Activated naive CD8-positive, alpha-beta T cell treated with anti-CD3 and anti-CD28 coated beads, Interleukin-2, amount 10 ng/mL, durations not matched to agents 7 days and 5 days (primary cell): ENCODE measurements at regions not wholly inside any gene's neighbourhood (a gene's known extent, or its start where the extent isn't known, plus 50 kb on each side); places are given as distances from the start of the nearest gene placed in this dataset.

ENCODE experiments used
- ATAC-seq: fragments of 150-1000 bp; cut with Tn5 transposase; one replicate; pipeline ENCODE4 v1.10.0; 2021; ENCODE audit warnings: low read depth, moderate library complexity
- POLR2A ChIA-PET: fragments of 350-600 bp; sonication (Branson Sonifier 250); formaldehyde crosslinking; loops from one replicate; lab custom pipeline; 2021; ENCODE audit warnings: antibody characterized with exemption; lab: Charles Lee
- DNase-seq: peaks from one replicate; pipeline ENCODE4 v3.0.0; 2021
- H3K27ac Mint-ChIP-seq: one replicate; pipeline ENCODE4 v1.8.0; 2022; ENCODE audit warnings: mild to moderate bottlenecking, mixed read lengths
- H3K27me3 Mint-ChIP-seq: one replicate; pipeline ENCODE4 v1.8.0; 2022; ENCODE audit warnings: mild to moderate bottlenecking, moderate library complexity, mixed read lengths
- H3K36me3 Mint-ChIP-seq: one replicate; pipeline ENCODE4 v1.8.0; 2021; ENCODE audit warnings: mild to moderate bottlenecking, mixed read lengths
- H3K4me1 Mint-ChIP-seq: one replicate; pipeline ENCODE4 v1.8.0; 2021; ENCODE audit warnings: mixed read lengths
- H3K4me3 Mint-ChIP-seq: one replicate; pipeline ENCODE4 v1.8.0; 2022; ENCODE audit warnings: mild to moderate bottlenecking, moderate library complexity, mixed read lengths
- H3K9me3 Mint-ChIP-seq: one replicate; pipeline ENCODE4 v1.8.0; 2021; ENCODE audit warnings: mixed read lengths

DNA sequence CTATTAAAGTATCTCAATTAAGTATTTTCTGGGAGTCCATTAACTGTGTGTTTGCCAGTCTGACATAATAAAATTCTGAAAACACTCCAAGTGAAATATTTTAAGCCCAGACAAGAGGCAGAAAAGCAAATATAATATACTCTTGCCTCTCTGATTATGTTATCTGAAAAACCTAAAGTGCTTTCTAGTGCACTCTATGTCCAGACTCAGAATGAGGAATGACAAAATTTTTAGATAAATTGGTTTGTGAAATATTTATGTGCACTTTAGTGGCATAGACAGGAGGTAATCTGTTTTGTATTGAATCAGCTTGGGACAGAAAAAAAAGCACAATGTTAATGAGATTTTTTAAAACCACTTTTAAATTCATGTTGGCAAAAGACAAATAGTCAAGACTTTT is 508.2 kb upstream of the SUCLG2 start:
- POLR2A ChIA-PET = no interaction called here
- Mint-ChIP-seq H3K27me3 (no peaks in the 10 kb centered on the region), H3K36me3 (no peaks in the 10 kb centered on the region), H3K27ac (no peak overlapping the region), H3K4me1 (no peaks in the 10 kb centered on the region), H3K9me3 (peaks cover 2% of the 10 kb centered on the region), H3K4me3 (no peak overlapping the region)
- no peak for ATAC-seq
- no peak for DNase-seq

DNA sequence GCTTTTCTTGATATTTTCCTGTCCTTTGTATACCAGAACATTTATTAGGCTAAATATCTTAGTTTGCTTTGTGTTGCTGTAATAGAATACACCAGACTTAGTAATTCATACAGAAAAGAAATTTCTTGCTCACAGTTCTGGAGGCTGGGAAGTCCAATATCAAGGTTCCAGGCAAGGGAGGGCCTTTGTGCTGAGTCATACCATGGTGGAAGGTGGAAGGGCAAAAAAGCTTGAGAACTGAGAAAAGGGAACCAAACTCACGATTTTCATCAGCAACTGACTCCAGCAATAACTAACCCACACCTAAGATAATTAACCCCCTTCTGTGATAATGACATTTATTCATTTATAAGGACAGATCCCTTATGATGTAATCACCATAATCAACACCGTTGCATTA is 496.9 kb upstream of the SUCLG2 start:
- Mint-ChIP-seq H3K36me3 (no peaks in the 10 kb centered on the region), H3K4me1 (no peaks in the 10 kb centered on the region), H3K27ac (no peak overlapping the region), H3K27me3 (no peaks in the 10 kb centered on the region), H3K4me3 (no peak overlapping the region), H3K9me3 (peaks cover 2% of the 10 kb centered on the region)
- POLR2A ChIA-PET = no interaction called here
- ATAC-seq = no peak
- no peak for DNase-seq

DNA sequence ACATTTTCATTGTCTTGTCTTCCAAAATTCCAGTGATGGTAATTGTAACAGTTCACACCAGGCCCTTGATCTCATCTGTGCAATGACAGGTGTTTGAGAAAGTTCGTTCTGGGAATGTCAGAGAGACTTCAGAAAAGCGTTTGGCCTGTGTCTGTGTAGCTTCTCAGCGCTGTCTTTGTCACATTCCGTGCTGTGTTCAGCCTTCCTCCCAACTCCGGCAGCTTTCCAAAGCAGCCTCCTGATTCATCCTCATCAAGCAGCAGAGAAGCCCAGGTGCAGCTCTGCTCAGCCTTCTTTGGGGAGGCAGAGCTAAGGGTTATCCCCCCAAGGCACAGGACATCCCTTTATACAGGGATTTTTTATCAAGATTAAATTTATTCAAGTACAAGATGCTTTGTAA is 494.0 kb upstream of the SUCLG2 start:
- H3K36me3 Mint-ChIP-seq = no peaks in the 10 kb centered on the region
- DNase-seq (no peak), ATAC-seq (no peak)
- no peaks in the 10 kb centered on the region for H3K27me3 Mint-ChIP-seq
- H3K4me1 Mint-ChIP-seq = no peaks in the 10 kb centered on the region
- POLR2A ChIA-PET = no interaction called here
- no peak overlapping the region for H3K4me3 Mint-ChIP-seq
- no peak overlapping the region for H3K27ac Mint-ChIP-seq
- H3K9me3 Mint-ChIP-seq = no peaks in the 10 kb centered on the region

DNA sequence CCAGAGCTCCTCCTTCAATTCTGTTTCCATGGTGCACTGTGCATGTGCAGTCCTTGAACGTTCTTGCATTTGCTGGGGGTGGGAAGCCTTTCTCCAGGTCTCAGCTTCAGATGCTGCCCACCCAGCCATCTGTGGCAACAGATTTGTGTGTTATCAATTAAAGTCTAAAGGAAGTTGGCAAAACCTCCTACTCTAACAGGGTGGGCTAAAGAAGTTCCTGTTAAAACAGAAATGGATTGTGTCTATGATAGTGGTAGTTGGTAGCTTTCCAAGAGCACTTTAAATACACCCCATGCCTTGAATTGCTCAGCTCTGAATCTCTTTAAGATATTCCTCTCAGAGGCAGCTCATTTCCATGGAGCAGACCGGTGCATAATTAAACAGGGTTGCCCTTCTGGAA is 488.0 kb upstream of the SUCLG2 start:
- no peak for ATAC-seq
- H3K27ac Mint-ChIP-seq = no peak overlapping the region
- H3K36me3 Mint-ChIP-seq = peaks cover 1% of the 10 kb centered on the region
- DNase-seq = no peak
- POLR2A ChIA-PET = no interaction called here
- no peaks in the 10 kb centered on the region for H3K27me3 Mint-ChIP-seq
- H3K4me3 Mint-ChIP-seq = no peak overlapping the region
- H3K9me3 Mint-ChIP-seq = no peaks in the 10 kb centered on the region
- no peaks in the 10 kb centered on the region for H3K4me1 Mint-ChIP-seq

DNA sequence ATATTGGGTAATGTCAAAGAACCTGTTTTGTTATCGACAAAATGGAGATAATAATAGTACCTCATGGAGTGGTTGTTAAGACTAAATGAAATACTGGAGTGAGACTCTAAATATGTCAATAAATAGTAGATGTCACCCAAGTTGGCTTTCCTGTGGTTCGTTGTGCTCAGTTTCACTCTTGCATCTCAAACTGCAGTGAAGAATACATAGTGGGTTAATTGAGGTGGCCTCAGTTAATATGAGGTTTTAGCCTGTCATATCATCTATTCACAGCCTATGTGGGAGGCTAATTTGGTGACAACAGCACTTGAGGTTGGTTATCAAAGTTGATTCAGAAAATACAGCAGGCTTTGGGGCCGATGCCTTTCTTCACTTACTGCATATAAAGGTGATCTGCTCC is 485.5 kb upstream of the SUCLG2 start:
- Mint-ChIP-seq H3K4me1 (no peaks in the 10 kb centered on the region), H3K4me3 (no peak overlapping the region), H3K27ac (no peak overlapping the region), H3K9me3 (no peaks in the 10 kb centered on the region), H3K27me3 (no peaks in the 10 kb centered on the region), H3K36me3 (peaks cover 1% of the 10 kb centered on the region)
- ATAC-seq (no peak), DNase-seq (no peak)
- POLR2A ChIA-PET = no interaction called here

DNA sequence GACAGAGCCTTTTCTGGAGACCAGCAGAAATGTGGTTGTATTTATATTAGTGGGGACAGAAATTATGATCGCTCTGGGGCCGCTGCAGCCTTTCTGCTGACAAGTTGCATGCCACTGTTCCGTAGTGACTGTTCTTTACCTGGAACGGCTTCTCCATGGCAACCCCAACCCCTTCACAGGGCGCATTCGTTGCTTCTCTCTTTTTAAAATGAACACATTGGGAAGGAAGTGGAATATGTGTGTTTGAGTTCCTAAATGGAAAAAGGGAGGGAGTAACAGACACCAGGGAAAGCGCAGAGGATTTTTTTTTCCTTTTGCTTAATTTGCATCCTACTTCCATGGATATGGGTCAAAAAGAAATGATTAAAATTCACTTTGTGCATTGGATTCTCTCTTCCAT is 482.0 kb upstream of the SUCLG2 start:
- DNase-seq (no peak), ATAC-seq (no peak)
- Mint-ChIP-seq H3K27ac (no peak overlapping the region), H3K36me3 (peaks cover 9% of the 10 kb centered on the region), H3K4me3 (no peak overlapping the region), H3K4me1 (no peaks in the 10 kb centered on the region), H3K27me3 (no peaks in the 10 kb centered on the region), H3K9me3 (peaks cover 4% of the 10 kb centered on the region)
- POLR2A ChIA-PET = no interaction called here

DNA sequence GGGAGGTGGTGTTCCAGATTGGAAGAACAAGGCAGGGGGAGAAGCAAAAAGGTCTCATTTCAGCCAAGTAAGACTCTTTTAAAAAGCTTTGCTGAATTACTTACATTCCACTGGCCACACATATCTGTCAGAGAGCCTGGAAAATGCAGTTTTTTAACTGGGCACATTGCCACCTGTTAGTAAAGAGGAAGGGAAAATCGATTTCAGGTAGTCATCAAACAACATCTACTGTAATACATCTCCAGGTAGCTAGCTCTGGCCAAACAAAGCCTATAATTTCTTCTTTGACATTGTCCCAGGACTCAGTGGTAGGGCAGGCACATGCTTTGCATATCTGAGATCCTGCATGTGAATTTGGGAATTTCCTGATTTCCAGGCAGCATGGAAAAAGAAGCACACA is 480.7 kb upstream of the SUCLG2 start:
- DNase-seq (no peak), ATAC-seq (no peak)
- Mint-ChIP-seq H3K4me3 (no peak overlapping the region), H3K36me3 (peaks cover 9% of the 10 kb centered on the region), H3K27ac (no peak overlapping the region), H3K4me1 (no peaks in the 10 kb centered on the region), H3K27me3 (no peaks in the 10 kb centered on the region), H3K9me3 (peaks cover 4% of the 10 kb centered on the region)
- POLR2A ChIA-PET = no interaction called here

DNA sequence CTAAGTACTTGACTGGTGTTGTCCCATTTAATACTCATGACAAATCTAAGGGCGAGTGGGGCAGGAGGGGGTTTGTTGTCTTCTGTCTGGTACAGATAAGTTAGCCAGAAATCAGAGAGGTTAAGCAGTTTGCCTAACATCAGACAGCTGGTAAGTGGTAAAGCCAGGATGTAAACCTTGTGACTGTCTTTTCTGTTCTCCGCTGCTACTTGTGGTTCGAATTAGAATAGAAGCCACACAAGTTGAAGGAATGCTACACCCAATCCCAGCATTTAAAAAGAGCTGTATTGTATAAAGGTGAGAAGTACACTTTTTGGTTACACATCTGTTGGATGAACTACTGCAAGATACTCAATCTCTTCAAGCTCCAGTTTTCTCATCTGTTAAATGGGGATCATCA is 474.7 kb upstream of the SUCLG2 start:
- no peak for ATAC-seq
- Mint-ChIP-seq H3K27ac (no peak overlapping the region), H3K9me3 (peaks cover 12% of the 10 kb centered on the region), H3K27me3 (no peaks in the 10 kb centered on the region), H3K4me1 (peaks cover 13% of the 10 kb centered on the region), H3K36me3 (peaks cover 18% of the 10 kb centered on the region), H3K4me3 (no peak overlapping the region)
- no peak for DNase-seq
- POLR2A ChIA-PET = no interaction called here

DNA sequence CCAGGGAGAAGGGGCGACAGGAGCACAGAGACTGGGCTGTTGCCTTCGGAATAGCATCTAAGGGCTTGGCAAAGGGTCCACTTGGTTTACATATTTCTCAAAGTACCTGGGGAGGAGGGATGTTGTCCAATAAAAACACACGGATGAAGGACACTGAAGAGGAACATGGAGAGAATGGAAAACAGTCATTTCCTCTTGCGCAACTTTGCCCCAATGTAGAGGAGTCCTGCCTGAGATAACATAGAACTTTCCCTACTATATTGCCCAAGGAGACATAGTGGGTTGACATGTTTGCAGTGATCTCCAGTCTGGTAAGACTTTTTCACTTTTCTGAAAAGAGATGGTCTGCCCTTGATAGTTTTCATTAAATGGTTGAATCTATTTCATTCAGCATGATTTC is 468.8 kb upstream of the SUCLG2 start:
- Mint-ChIP-seq H3K4me3 (no peak overlapping the region), H3K36me3 (peaks cover 11% of the 10 kb centered on the region), H3K9me3 (peaks cover 11% of the 10 kb centered on the region), H3K27me3 (no peaks in the 10 kb centered on the region), H3K4me1 (peaks cover 13% of the 10 kb centered on the region), H3K27ac (no peak overlapping the region)
- ATAC-seq = no peak
- POLR2A ChIA-PET = no interaction called here
- no peak for DNase-seq

DNA sequence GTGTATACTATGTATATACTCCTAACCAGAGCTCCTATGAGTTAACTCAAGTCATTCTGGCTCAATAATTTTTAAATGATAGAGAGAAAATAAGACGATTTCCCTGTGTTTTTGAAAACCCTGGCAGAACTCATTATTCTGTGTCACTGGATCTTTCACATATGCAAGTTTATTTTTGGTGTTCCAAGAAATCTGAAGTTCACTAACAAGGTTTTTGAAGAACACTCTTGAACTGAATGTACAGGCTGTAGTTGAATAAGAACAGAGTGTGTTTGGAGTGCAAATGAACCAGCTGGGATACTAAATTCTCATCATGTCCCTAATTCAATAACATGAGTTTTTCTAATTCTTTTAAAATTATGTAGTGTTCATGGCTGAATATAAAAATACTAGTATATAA is 466.9 kb upstream of the SUCLG2 start:
- POLR2A ChIA-PET = no interaction called here
- Mint-ChIP-seq H3K4me3 (no peak overlapping the region), H3K4me1 (peaks cover 13% of the 10 kb centered on the region), H3K27ac (no peak overlapping the region), H3K36me3 (peaks cover 4% of the 10 kb centered on the region), H3K27me3 (no peaks in the 10 kb centered on the region), H3K9me3 (peaks cover 5% of the 10 kb centered on the region)
- no peak for ATAC-seq
- DNase-seq = no peak

DNA sequence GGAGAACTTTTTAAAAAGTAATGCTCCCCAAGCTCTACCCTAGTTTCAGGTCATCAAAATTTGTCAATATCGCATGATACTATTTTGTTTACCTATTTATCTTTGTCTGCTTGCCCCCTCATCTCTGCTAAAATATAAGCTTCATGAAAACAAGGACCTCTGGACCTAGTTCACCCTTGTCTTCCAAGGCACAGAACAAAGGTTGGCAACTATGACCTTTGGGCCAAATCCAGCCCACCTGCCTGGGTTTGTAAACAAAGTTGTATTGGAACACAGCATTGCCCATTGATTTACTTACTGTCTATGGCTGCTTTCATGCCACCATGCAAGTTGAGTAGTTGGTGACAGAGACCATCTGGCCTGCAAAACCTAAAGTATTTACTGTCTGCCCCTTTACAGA is 462.2 kb upstream of the SUCLG2 start:
- POLR2A ChIA-PET = no interaction called here
- DNase-seq (no peak), ATAC-seq (no peak)
- no peak overlapping the region for H3K4me3 Mint-ChIP-seq
- H3K4me1 Mint-ChIP-seq = no peaks in the 10 kb centered on the region
- no peaks in the 10 kb centered on the region for H3K27me3 Mint-ChIP-seq
- H3K36me3 Mint-ChIP-seq = peaks cover 2% of the 10 kb centered on the region
- H3K9me3 Mint-ChIP-seq = peaks cover 3% of the 10 kb centered on the region
- H3K27ac Mint-ChIP-seq = no peak overlapping the region

DNA sequence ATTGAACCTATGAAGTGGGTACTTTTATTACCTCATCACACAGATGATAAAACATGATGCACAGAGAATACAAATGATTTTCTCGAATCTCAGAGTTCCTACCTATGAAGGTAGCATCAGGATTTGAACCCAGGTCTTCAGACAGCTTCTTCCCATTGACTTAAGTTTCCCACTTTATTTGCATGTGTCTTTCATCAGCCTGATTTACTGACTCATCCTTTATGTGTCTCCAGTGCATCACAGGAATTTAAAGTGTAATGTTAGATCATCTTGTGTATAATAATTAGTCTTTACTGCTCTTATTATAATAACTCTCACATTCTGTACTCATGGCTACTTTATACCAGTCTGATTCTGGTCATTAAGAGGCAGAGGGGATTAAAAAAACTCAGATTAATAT is 449.4 kb upstream of the SUCLG2 start:
- H3K27ac Mint-ChIP-seq = no peak overlapping the region
- H3K9me3 Mint-ChIP-seq = peaks cover 11% of the 10 kb centered on the region
- no peaks in the 10 kb centered on the region for H3K27me3 Mint-ChIP-seq
- ATAC-seq (no peak), DNase-seq (no peak)
- H3K36me3 Mint-ChIP-seq = peaks cover 11% of the 10 kb centered on the region
- H3K4me1 Mint-ChIP-seq = peaks cover 5% of the 10 kb centered on the region
- no peak overlapping the region for H3K4me3 Mint-ChIP-seq
- POLR2A ChIA-PET = no interaction called here

DNA sequence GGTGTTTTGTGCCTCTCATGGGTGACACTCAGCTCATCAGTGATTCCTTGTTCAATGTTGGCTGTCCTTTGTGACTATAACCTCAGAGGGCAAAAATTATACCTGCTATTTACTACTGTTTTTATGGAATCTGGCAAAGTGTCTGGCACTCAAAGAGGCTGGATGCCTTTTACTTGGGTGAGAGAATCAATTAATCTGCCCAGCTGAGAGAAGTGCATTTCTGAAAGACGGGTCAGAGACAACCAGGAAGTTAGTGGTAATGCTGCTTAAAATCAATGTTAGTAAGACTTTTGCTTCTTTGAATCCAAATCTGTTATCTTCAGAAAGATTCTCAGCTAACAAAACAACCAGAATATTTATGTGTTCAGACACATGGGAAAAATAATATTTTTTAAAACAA is 436.2 kb upstream of the SUCLG2 start:
- ATAC-seq (no peak), DNase-seq (no peak)
- Mint-ChIP-seq H3K36me3 (peaks cover 6% of the 10 kb centered on the region), H3K4me3 (peak overlapping the region; percentile 63), H3K27ac (peak overlapping the region; percentile 75), H3K9me3 (peaks cover 6% of the 10 kb centered on the region), H3K4me1 (peaks cover 43% of the 10 kb centered on the region), H3K27me3 (no peaks in the 10 kb centered on the region)
- POLR2A ChIA-PET = no interaction called here

DNA sequence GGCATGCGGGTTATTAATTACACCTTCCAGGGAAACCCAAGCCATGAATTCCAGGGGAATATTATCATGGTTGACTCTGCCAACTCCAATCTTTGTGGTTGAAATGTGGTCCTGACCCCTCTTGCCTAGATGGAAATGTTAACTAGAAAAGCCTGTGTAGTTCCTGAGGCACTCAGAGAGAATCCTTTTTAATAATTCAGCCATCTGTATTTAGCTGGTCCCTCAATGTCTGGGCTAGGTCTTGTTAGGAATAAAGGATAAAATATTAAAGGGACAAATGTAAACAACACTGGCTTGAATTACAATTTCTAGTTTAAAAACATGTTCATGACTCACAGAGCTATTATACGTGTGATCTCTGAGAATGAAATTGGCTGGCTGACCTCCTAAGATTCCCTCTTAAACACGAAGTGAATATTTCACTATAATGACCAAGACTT is 435.2 kb upstream of the SUCLG2 start:
- DNase-seq (no peak), ATAC-seq (no peak)
- Mint-ChIP-seq H3K4me1 (peaks cover 45% of the 10 kb centered on the region), H3K27ac (peak overlapping the region; percentile 37), H3K27me3 (no peaks in the 10 kb centered on the region), H3K9me3 (peaks cover 8% of the 10 kb centered on the region), H3K36me3 (peaks cover 8% of the 10 kb centered on the region), H3K4me3 (peak overlapping the region; percentile 63)
- POLR2A ChIA-PET = no interaction called here

DNA sequence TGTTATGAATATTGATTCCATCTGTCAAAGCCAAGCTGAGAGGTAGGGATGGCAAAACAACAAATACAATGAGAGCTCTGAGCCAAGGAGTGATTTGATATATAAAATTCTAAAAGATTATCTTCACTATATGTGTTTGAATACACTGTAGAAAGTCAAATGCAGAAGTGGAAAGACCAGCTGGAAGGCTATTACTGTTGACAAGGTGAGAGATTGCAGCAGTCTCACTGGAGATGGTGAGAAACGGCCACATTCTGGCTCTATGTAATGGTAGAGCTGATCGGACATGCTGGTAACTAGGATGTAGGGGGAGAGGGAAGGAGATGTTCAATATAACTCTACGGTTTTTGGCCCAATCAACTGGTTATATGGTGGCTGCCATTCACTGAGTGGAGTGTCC is 434.2 kb upstream of the SUCLG2 start:
- POLR2A ChIA-PET = interaction anchor here (1.5 kb wide), 1 partner anchor 28 kb away, joined by 3 read pairs; no protein-coding TSS in a partner anchor
- Mint-ChIP-seq H3K4me3 (peak overlapping the region; percentile 46), H3K27me3 (no peaks in the 10 kb centered on the region), H3K4me1 (peaks cover 45% of the 10 kb centered on the region), H3K36me3 (peaks cover 8% of the 10 kb centered on the region), H3K9me3 (peaks cover 8% of the 10 kb centered on the region), H3K27ac (peak overlapping the region; percentile 50)
- DNase-seq (no peak), ATAC-seq (peak; percentile 16)
